ENCODE measurements at regions not wholly inside any gene's neighbourhood (a gene's known extent, or its start where the extent isn't known, plus 50 kb on each side); places are given as distances from the start of the nearest gene placed in this dataset.

DNA sequence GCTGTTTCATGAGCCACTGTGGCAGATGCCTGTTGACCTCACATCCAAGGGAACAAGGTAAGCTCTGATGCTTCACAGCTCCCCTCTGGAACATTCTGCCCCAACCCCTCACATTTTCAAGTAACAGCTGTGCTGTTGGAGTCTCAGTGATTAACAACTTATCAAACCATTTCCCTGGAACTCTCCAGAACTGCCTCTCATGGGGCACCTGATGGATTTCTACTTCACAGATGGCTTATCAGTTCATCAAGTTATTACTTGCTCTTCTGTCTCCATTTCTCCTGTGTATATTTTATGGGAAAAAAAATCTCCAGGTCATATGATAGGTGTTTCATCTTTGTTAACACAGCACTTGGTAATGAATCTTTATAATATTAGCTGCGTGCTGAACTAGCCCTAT, 322.4 kb downstream of the MAN2A1 start:
- 100% methylated on average over 1 of the region's 1 CpG for WGBS (ENCODE audit: insufficient coverage)
- Mint-ChIP-seq H3K27me3 (ENCODE audit: low read depth in 2 of 2) (peaks cover 0 to 10% of the 10 kb centered on the region in 2 donors), H3K4me3 (no peak overlapping the region), H3K9me3 (no peaks in the 10 kb centered on the region), H3K27ac (no peak overlapping the region), H3K4me1 (peaks cover 0 to 12% of the 10 kb centered on the region in 2 donors), H3K36me3 (no peaks in the 10 kb centered on the region)
- no peaks in the 10 kb centered on the region for H3K27me3 ChIP-seq (ENCODE audit: control insufficient read depth, insufficient read depth, low read length)
- no peaks in the 10 kb centered on the region for H3K4me1 ChIP-seq (ENCODE audit: control insufficient read depth, insufficient read depth, low read length)
- H3K9me3 ChIP-seq (ENCODE audit: control insufficient read depth, insufficient read depth, low read length): no peaks in the 10 kb centered on the region
- intact Hi-C loops (cut with micrococcal nuclease): no loop called here
- H3K4me3 ChIP-seq (ENCODE audit: low read length): no peak overlapping the region
- no peaks in the 10 kb centered on the region for H3K36me3 ChIP-seq (ENCODE audit: control insufficient read depth, insufficient read depth, low read length)
- no peak overlapping the region for H3K27ac ChIP-seq (ENCODE audit: low read length)
- no peak for DNase-seq
- no peak for ATAC-seq
- no peak for TF ChIP-seq CTCF (IDR thresholded peaks at IDR 0.05)

DNA sequence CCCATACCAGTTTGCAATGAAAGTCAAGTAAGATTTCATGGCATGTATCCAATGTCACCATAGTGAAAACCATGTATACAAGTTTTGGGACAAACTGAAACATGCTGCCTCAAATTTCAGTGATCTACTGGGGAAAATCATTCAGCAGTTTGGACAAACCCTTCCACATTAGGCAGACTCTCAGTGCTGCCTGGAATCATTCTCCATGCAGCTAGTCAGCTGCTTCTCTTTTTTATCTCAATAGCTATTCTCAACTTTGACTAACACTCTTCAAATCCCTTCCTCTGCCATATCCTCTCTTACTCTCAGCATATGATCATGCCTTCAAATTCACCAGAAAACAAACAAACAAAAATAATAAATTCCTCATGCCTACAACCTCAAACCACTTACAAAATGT, 323.3 kb downstream of the MAN2A1 start:
- H3K4me1 Mint-ChIP-seq: peaks cover 0 to 3% of the 10 kb centered on the region in 2 donors
- Histone ChIP-seq H3K27ac (ENCODE audit: low read length) (no peak overlapping the region), H3K27me3 (ENCODE audit: control insufficient read depth, insufficient read depth, low read length) (no peaks in the 10 kb centered on the region), H3K4me1 (ENCODE audit: control insufficient read depth, insufficient read depth, low read length) (no peaks in the 10 kb centered on the region), H3K36me3 (ENCODE audit: control insufficient read depth, insufficient read depth, low read length) (no peaks in the 10 kb centered on the region), H3K4me3 (ENCODE audit: low read length) (no peak overlapping the region), H3K9me3 (ENCODE audit: control insufficient read depth, insufficient read depth, low read length) (no peaks in the 10 kb centered on the region)
- intact Hi-C loops (cut with micrococcal nuclease): no loop called here
- no peak for TF ChIP-seq CTCF (IDR thresholded peaks at IDR 0.05)
- H3K4me3 Mint-ChIP-seq: no peak overlapping the region
- H3K9me3 Mint-ChIP-seq: no peaks in the 10 kb centered on the region
- H3K27me3 Mint-ChIP-seq (ENCODE audit: low read depth in 2 of 2): peaks cover 0 to 10% of the 10 kb centered on the region in 2 donors
- ATAC-seq (no peak), DNase-seq (no peak)
- H3K36me3 Mint-ChIP-seq: no peaks in the 10 kb centered on the region
- no peak overlapping the region for H3K27ac Mint-ChIP-seq

DNA sequence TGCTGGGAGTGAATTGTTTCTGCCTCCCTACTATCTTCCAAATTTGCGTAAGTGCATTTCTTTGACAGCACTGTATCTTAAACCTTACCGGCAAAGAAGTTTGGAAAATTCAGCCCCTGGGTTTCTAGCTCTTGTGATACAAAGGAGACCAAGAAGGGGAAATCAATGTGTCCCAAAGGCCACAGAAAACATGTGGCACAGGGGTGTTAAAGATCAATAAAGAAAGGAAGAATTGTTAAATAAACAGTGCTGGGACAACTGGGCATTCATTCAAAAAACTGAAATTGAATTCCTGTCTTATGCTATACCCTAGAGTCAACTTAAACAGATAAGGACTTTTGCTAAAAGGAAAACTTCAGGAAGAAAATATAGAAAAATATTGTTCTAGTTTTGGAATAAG, 328.1 kb downstream of the MAN2A1 start:
- Mint-ChIP-seq H3K4me3 (no peak overlapping the region), H3K4me1 (no peaks in the 10 kb centered on the region), H3K36me3 (no peaks in the 10 kb centered on the region), H3K27ac (no peak overlapping the region), H3K27me3 (ENCODE audit: low read depth in 2 of 2) (peaks cover 0 to 16% of the 10 kb centered on the region in 2 donors), H3K9me3 (no peaks in the 10 kb centered on the region)
- Histone ChIP-seq H3K4me1 (ENCODE audit: control insufficient read depth, insufficient read depth, low read length) (no peaks in the 10 kb centered on the region), H3K27ac (ENCODE audit: low read length) (no peak overlapping the region), H3K27me3 (ENCODE audit: control insufficient read depth, insufficient read depth, low read length) (no peaks in the 10 kb centered on the region), H3K9me3 (ENCODE audit: control insufficient read depth, insufficient read depth, low read length) (no peaks in the 10 kb centered on the region), H3K4me3 (ENCODE audit: low read length) (no peak overlapping the region), H3K36me3 (ENCODE audit: control insufficient read depth, insufficient read depth, low read length) (no peaks in the 10 kb centered on the region)
- 100% methylated on average over 1 of the region's 2 CpGs for WGBS (ENCODE audit: insufficient coverage)
- ATAC-seq (no peak), DNase-seq (no peak)
- intact Hi-C loops (cut with micrococcal nuclease): no loop called here
- no peak for TF ChIP-seq CTCF (IDR thresholded peaks at IDR 0.05)

DNA sequence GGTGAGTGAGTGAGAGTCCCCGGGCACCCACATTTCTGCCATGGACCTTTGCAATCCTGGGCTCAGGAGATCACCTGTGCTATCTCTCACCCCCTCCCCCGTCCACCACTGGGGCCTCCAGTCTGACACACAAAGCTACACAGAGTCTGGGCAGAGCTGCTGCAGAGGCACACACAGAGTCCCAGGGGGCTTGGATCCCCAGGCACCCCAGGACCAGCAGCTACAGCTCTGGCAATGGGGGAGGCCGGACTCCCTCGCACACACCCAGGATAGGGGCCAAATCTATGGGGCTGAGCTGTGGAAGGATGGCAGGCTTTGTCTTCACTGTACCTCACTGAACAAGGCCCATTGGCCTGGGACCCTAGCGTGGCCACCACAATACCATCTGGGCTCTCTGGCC, 328.8 kb downstream of the MAN2A1 start:
- H3K36me3 Mint-ChIP-seq: no peaks in the 10 kb centered on the region
- TF ChIP-seq CTCF (IDR thresholded peaks at IDR 0.05): no peak
- H3K27ac ChIP-seq (ENCODE audit: low read length): no peak overlapping the region
- no peaks in the 10 kb centered on the region for H3K9me3 ChIP-seq (ENCODE audit: control insufficient read depth, insufficient read depth, low read length)
- no peaks in the 10 kb centered on the region for H3K4me1 Mint-ChIP-seq
- intact Hi-C loops (cut with micrococcal nuclease): no loop called here
- ATAC-seq (no peak), DNase-seq (no peak)
- 92% methylated on average over 5 of the region's 5 CpGs for WGBS (ENCODE audit: insufficient coverage)
- H3K4me1 ChIP-seq (ENCODE audit: control insufficient read depth, insufficient read depth, low read length): no peaks in the 10 kb centered on the region
- no peak overlapping the region for H3K4me3 Mint-ChIP-seq
- no peaks in the 10 kb centered on the region for H3K27me3 ChIP-seq (ENCODE audit: control insufficient read depth, insufficient read depth, low read length)
- H3K4me3 ChIP-seq (ENCODE audit: low read length): no peak overlapping the region
- no peaks in the 10 kb centered on the region for H3K36me3 ChIP-seq (ENCODE audit: control insufficient read depth, insufficient read depth, low read length)
- H3K9me3 Mint-ChIP-seq: no peaks in the 10 kb centered on the region
- H3K27me3 Mint-ChIP-seq (ENCODE audit: low read depth in 2 of 2): peaks cover 0 to 11% of the 10 kb centered on the region in 2 donors
- no peak overlapping the region for H3K27ac Mint-ChIP-seq

All from natural killer cell (primary cell).